ENCODE measurements at regions not wholly inside any gene's neighbourhood (a gene's known extent, or its start where the extent isn't known, plus 50 kb on each side); places are given as distances from the start of the nearest gene placed in this dataset.

GRCh38 chr10:2909921-2910320 is 157.4 kb upstream of the PFKP start:
- no peak overlapping the region for H3K4me3 ChIP-seq
- no peaks in the 10 kb centered on the region for H3K9me3 ChIP-seq
- TF ChIP-seq EP300 (IDR thresholded peaks at IDR 0.05) (no peak), CTCF (IDR thresholded peaks at IDR 0.05) (no peak), POLR2A (IDR thresholded peaks at IDR 0.05) (no peak)
- H3K36me3 ChIP-seq = no peaks in the 10 kb centered on the region
- H3K27ac ChIP-seq = no peak overlapping the region
- no peaks in the 10 kb centered on the region for H3K27me3 ChIP-seq
- no peak for DNase-seq
- WGBS, 3 donors = 87 to 90% (median 89%) methylated on average over 5 of the region's 5 CpGs
- intact Hi-C loops (cut with DNase I) = no loop called here
- H3K4me1 ChIP-seq (ENCODE audit: insufficient read depth) = no peaks in the 10 kb centered on the region

- H3K36me3 ChIP-seq = no peaks in the 10 kb centered on the region
- intact Hi-C loops (cut with DNase I) = no loop called here
- WGBS, 3 donors = 70 to 79% (median 74%) methylated on average over 19 of the region's 19 CpGs
- no peak for DNase-seq
- TF ChIP-seq CTCF (IDR thresholded peaks at IDR 0.05) = no peak
- no peak for TF ChIP-seq EP300 (IDR thresholded peaks at IDR 0.05)
- no peak for TF ChIP-seq POLR2A (IDR thresholded peaks at IDR 0.05)
- no peaks in the 10 kb centered on the region for H3K27me3 ChIP-seq
- H3K9me3 ChIP-seq = no peaks in the 10 kb centered on the region
- no peaks in the 10 kb centered on the region for H3K4me1 ChIP-seq (ENCODE audit: insufficient read depth)
- no peak overlapping the region for H3K27ac ChIP-seq
- no peak overlapping the region for H3K4me3 ChIP-seq
Measured at GRCh38 chr10:2908851-2909630, 158.3 kb upstream of the PFKP start.

GRCh38 chr10:2906974-2907373 is 160.4 kb upstream of the PFKP start:
- H3K36me3 ChIP-seq = no peaks in the 10 kb centered on the region
- TF ChIP-seq EP300 (IDR thresholded peaks at IDR 0.05) = no peak
- TF ChIP-seq POLR2A (IDR thresholded peaks at IDR 0.05) = no peak
- TF ChIP-seq CTCF (IDR thresholded peaks at IDR 0.05) = no peak
- no peaks in the 10 kb centered on the region for H3K27me3 ChIP-seq
- H3K4me1 ChIP-seq (ENCODE audit: insufficient read depth) = no peaks in the 10 kb centered on the region
- H3K9me3 ChIP-seq = no peaks in the 10 kb centered on the region
- no peak overlapping the region for H3K4me3 ChIP-seq
- no peak for DNase-seq
- no peak overlapping the region for H3K27ac ChIP-seq
- intact Hi-C loops (cut with DNase I) = no loop called here
- 91 to 93% (median 93%) methylated on average over 2 of the region's 2 CpGs for WGBS, 3 donors

- no peaks in the 10 kb centered on the region for H3K4me1 ChIP-seq (ENCODE audit: insufficient read depth)
- H3K27ac ChIP-seq = no peak overlapping the region
- TF ChIP-seq EP300 (IDR thresholded peaks at IDR 0.05) = no peak
- TF ChIP-seq POLR2A (IDR thresholded peaks at IDR 0.05) = no peak
- TF ChIP-seq CTCF (IDR thresholded peaks at IDR 0.05) = no peak
- WGBS, 3 donors = 52 to 72% (median 54%) methylated on average over 9 of the region's 9 CpGs
- H3K27me3 ChIP-seq = no peaks in the 10 kb centered on the region
- no peak overlapping the region for H3K4me3 ChIP-seq
- DNase-seq = no peak
- no peaks in the 10 kb centered on the region for H3K9me3 ChIP-seq
- H3K36me3 ChIP-seq = no peaks in the 10 kb centered on the region
- intact Hi-C loops (cut with DNase I) = no loop called here
Measured at GRCh38 chr10:2905851-2906250, 161.5 kb upstream of the PFKP start.
